ENCODE measurements at regions not wholly inside any gene's neighbourhood (a gene's known extent, or its start where the extent isn't known, plus 50 kb on each side); places are given as distances from the start of the nearest gene placed in this dataset.

DNA sequence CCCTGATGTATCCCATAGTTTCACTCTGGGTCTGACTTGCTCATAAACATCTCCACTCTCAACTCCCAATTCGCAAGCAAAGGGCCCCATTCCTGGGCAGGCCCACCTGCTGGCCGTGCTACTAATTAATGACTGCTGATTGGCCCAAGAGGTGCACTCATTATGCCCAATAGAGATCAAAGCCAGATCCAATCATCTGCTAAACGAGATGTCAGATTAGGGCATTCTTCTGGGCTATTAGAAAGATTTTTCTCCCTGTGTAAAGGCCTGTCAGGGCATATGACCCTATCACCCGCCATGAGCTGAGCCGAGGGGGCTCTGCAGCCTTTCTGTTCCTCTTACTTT, 103.4 kb upstream of the HAAO start:
- TF ChIP-seq CTCF (conservative IDR thresholded peaks at IDR 0.05) (no peak), EZH2 (IDR thresholded peaks at IDR 0.05; ENCODE audit: low read depth) (no peak)

All from PC-9 (cell line).